PC-3 (cell line): ENCODE measurements at regions not wholly inside any gene's neighbourhood (a gene's known extent, or its start where the extent isn't known, plus 50 kb on each side); places are given as distances from the start of the nearest gene placed in this dataset.

Experiments used
- ATAC-seq: fragments of 200-7000 bp; cut with Tn5 transposase; 2 replicates; pipeline ENCODE4 v1.9.1; 2020; ENCODE audit warnings: mild to moderate bottlenecking, moderate library complexity
- BruUV-seq: library from RNA; stranded (reverse); fragments of 400-500 nt; replicated peaks from 2 replicates; lab custom pipeline; 2021; lab: Mats Ljungman, UMichigan
- CTCF ChIA-PET: fragments of 300-600 bp; sonication (Branson Sonifier 250); formaldehyde crosslinking; loops from one replicate; lab custom pipeline; 2022; ENCODE audit warnings: antibody characterized with exemption; lab: Charles Lee
- POLR2A ChIA-PET: fragments of 300-600 bp; sonication (Branson Sonifier 250); formaldehyde crosslinking; loops from one replicate; lab custom pipeline; 2022; ENCODE audit warnings: antibody characterized with exemption; ENCODE audit not compliant: unreplicated experiment; lab: Charles Lee
- DNase-seq: peaks from one replicate; pipeline ENCODE4 v3.0.0-alpha.2; 2015
- H2AFZ ChIP-seq: fragments of 300-600 bp; sonication (generic); 2 replicates; pipeline ENCODE4 v1.6.0; 2016; ENCODE audit warnings: antibody characterized with exemption, low read length
- H3F3A ChIP-seq: fragments of 300-600 bp; sonication (generic); one replicate; pipeline ENCODE4 v1.6.0; 2017; ENCODE audit warnings: antibody characterized with exemption, low read length, control low read depth, mild to moderate bottlenecking; ENCODE audit not compliant: unreplicated experiment
- H3K27ac ChIP-seq: fragments of 300-600 bp; sonication (generic); 2 replicates; pipeline ENCODE4 v1.5.1; 2016; ENCODE audit warnings: mild to moderate bottlenecking, low read length
- H3K27me3 ChIP-seq: fragments of 300-600 bp; sonication (generic); 2 replicates; pipeline ENCODE4 v1.6.1; 2016; ENCODE audit warnings: low read length, mixed read lengths
- H3K36me3 ChIP-seq: fragments of 300-600 bp; sonication (generic); 2 replicates; pipeline ENCODE4 v1.6.1; 2016; ENCODE audit warnings: low read depth, mixed run types, low read length, mixed read lengths
- H3K4me1 ChIP-seq: fragments of 300-600 bp; sonication (generic); 2 replicates; pipeline ENCODE4 v1.5.1; 2016; ENCODE audit warnings: low read length; ENCODE audit not compliant: insufficient read depth
- H3K4me2 ChIP-seq: fragments of 300-600 bp; sonication (generic); 2 replicates; pipeline ENCODE4 v1.6.0; 2016; ENCODE audit warnings: low read length
- H3K4me3 ChIP-seq: fragments of 300-600 bp; sonication (generic); 2 replicates; pipeline ENCODE4 v1.5.1; 2016; ENCODE audit warnings: mild to moderate bottlenecking, low read length, mixed read lengths
- H3K79me2 ChIP-seq: fragments of 300-600 bp; sonication (generic); 2 replicates; pipeline ENCODE4 v1.6.1; 2017; ENCODE audit warnings: low read length, mixed read lengths
- H3K9ac ChIP-seq: fragments of 300-600 bp; sonication (generic); 2 replicates; pipeline ENCODE4 v1.6.0; 2016; ENCODE audit warnings: mild to moderate bottlenecking, low read length
- H3K9me2 ChIP-seq: fragments of 300-600 bp; sonication (generic); replicated peaks from 2 replicates; pipeline ENCODE4 v1.6.1; 2016; ENCODE audit warnings: mixed run types, low read length, mixed read lengths
- H3K9me3 ChIP-seq: fragments of 300-600 bp; sonication (generic); 2 replicates; pipeline ENCODE4 v1.6.1; 2016; ENCODE audit warnings: low read length, mixed read lengths
- H4K20me1 ChIP-seq: fragments of 300-600 bp; sonication (generic); 2 replicates; pipeline ENCODE4 v1.6.1; 2016; ENCODE audit warnings: low read length, mixed read lengths
- EZH2 ChIP-seq: fragments of 300-600 bp; sonication (generic); IDR thresholded peaks from one replicate; pipeline ENCODE4 v1.6.1; 2017; ENCODE audit warnings: antibody characterized with exemption, mild to moderate bottlenecking, low read length; ENCODE audit not compliant: unreplicated experiment
- EZH2phosphoT487 ChIP-seq: fragments of 300-600 bp; sonication (generic); IDR thresholded peaks from 2 replicates; pipeline ENCODE4 v1.6.1; 2018; ENCODE audit warnings: mild to moderate bottlenecking, antibody characterized with exemption, low read length, borderline replicate concordance
- intact Hi-C: fragments of 100-400 bp; cut with micrococcal nuclease; formaldehyde crosslinking; loops from 2 replicates; pipeline ENCODE4 v1.9.0; 2023
- TF ChIP-seq, protein P1 (sequence below): fragments of 300-600 bp; sonication (generic); conservative IDR thresholded peaks from 2 replicates; pipeline ENCODE4 v1.5.1; 2017; ENCODE audit warnings: antibody characterized with exemption, low read depth, mild to moderate bottlenecking, low read length

DNA sequence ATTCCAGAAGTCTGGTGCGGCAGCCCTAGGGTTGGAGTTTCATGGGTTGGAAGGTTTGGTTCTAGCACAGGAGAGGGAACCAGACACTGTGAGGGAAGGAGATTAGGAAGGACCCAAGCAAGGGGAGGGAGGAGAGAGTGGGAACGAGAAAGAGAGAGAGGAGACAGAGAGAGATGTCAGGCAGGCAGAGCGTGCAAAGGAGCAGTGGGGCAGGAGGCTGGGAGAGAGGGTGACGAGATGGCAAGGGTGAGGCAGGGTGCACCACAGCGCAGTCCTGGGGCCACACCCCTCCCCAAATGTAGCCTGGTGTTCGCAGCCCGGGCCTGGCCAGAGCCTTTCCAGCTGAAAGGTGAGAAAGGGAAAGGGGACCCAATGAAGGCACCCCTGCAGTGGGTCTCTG lies 162.9 kb upstream of the TLE3 start:
- ChIA-PET CTCF (no interaction called here), POLR2A (no interaction called here)
- DNase-seq, result no peak
- no peaks in the 10 kb centered on the region for H3F3A ChIP-seq
- no peaks in the 10 kb centered on the region for H4K20me1 ChIP-seq
- no peak overlapping the region for H2AFZ ChIP-seq
- intact Hi-C loops, result no loop called here
- TF ChIP-seq, protein P1, sequence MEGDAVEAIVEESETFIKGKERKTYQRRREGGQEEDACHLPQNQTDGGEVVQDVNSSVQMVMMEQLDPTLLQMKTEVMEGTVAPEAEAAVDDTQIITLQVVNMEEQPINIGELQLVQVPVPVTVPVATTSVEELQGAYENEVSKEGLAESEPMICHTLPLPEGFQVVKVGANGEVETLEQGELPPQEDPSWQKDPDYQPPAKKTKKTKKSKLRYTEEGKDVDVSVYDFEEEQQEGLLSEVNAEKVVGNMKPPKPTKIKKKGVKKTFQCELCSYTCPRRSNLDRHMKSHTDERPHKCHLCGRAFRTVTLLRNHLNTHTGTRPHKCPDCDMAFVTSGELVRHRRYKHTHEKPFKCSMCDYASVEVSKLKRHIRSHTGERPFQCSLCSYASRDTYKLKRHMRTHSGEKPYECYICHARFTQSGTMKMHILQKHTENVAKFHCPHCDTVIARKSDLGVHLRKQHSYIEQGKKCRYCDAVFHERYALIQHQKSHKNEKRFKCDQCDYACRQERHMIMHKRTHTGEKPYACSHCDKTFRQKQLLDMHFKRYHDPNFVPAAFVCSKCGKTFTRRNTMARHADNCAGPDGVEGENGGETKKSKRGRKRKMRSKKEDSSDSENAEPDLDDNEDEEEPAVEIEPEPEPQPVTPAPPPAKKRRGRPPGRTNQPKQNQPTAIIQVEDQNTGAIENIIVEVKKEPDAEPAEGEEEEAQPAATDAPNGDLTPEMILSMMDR, result no peak
- TF ChIP-seq EZH2 (no peak), EZH2phosphoT487 (no peak)
- H3K4me2 ChIP-seq, result no peak overlapping the region
- no peak overlapping the region for H3K9ac ChIP-seq
- no peak overlapping the region for H3K4me3 ChIP-seq
- no peaks in the 10 kb centered on the region for H3K36me3 ChIP-seq
- H3K27me3 ChIP-seq, result no peaks in the 10 kb centered on the region
- no peak for ATAC-seq
- no peaks in the 10 kb centered on the region for H3K4me1 ChIP-seq
- no peaks in the 10 kb centered on the region for H3K79me2 ChIP-seq
- BruUV-seq, result no TSS peak
- no peaks in the 10 kb centered on the region for H3K9me2 ChIP-seq
- H3K9me3 ChIP-seq, result no peaks in the 10 kb centered on the region
- H3K27ac ChIP-seq, result no peak overlapping the region

DNA sequence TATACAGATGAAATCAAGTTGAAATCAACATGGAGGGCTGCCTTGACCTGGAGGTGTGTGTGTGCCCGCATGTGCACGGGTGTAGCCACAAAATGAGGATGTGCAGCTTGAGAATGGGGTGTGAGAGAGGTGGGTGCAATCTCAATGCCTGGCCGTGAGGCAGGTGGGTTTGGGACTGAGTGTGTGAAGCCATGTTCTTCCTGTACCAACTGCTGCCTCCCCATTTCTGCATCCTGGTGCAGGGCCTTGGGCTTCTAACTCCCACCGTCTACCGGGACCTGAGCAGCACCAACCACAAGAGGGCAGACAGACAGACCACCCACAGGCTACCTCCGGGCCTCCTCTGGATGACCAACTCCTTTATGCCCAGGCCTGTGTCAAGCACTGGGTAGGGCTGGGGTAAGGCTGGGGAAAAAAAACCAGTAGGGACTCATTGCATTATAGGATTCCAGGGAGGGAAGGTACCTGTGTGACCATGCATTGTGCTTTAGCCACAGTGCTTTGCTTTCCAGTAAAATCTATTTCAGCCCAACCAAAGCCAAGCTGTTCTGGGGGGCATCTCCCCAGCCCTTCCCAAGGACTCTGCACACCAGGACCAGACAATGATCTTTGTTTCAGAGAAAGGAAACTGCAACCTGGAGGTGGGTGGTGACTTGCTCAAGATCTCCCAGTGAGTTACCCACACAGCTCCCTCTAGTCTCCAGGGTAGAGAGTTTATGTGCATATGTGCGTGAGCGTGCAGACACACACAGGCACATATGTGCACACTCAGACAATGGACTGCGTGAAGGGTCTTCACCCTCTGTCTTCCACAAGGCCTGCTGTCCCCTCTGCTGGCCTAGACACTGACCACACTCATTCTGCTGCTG lies 162.2 kb upstream of the TLE3 start:
- Histone ChIP-seq H3K9me2 (no peaks in the 10 kb centered on the region), H3K9ac (no peak overlapping the region), H3K9me3 (no peaks in the 10 kb centered on the region), H2AFZ (no peak overlapping the region), H3K27me3 (no peaks in the 10 kb centered on the region), H3F3A (no peaks in the 10 kb centered on the region), H3K4me1 (no peaks in the 10 kb centered on the region), H3K79me2 (no peaks in the 10 kb centered on the region), H3K27ac (no peak overlapping the region), H4K20me1 (no peaks in the 10 kb centered on the region), H3K36me3 (no peaks in the 10 kb centered on the region), H3K4me3 (no peak overlapping the region), H3K4me2 (no peak overlapping the region)
- ChIA-PET POLR2A (no interaction called here), CTCF (no interaction called here)
- no TSS peak for BruUV-seq
- intact Hi-C loops, result no loop called here
- TF ChIP-seq, protein P1, result no peak
- TF ChIP-seq EZH2phosphoT487 (no peak), EZH2 (no peak)
- DNase-seq, result no peak
- no peak; the same call in 1 of the 2 replicates for ATAC-seq

DNA sequence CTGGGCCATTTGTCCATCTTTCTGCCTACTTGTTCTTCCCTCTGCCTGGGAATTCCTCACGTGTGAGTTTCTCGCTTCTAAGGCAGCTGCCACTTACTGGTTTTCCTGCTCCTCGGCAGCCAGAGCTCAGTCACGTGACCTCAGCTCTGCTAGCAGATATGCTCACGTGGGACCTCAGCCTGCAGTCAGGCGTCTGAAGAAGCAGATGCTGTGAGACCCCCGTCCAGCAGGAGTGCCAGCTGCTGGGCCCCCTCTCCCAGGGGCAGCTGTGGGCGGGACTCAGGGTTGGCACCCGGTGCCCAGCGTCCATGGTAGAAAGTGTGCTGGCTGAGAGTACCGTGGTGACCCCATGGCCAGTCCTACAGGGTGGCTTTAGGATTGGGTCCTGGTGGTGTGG lies 161.3 kb upstream of the TLE3 start:
- no TSS peak for BruUV-seq
- Histone ChIP-seq H3K4me3 (no peak overlapping the region), H3K9me2 (no peaks in the 10 kb centered on the region), H3K9ac (no peak overlapping the region), H3K27ac (no peak overlapping the region), H4K20me1 (no peaks in the 10 kb centered on the region), H3K36me3 (no peaks in the 10 kb centered on the region), H3K4me2 (no peak overlapping the region), H3K9me3 (no peaks in the 10 kb centered on the region), H3K4me1 (no peaks in the 10 kb centered on the region), H3K27me3 (0 out of 2 replicates have a peak, but pooled peaks cover 3% of the 10 kb centered on the region), H2AFZ (no peak overlapping the region), H3F3A (no peaks in the 10 kb centered on the region), H3K79me2 (no peaks in the 10 kb centered on the region)
- ATAC-seq, result no peak
- POLR2A ChIA-PET, result no interaction called here
- CTCF ChIA-PET, result no interaction called here
- TF ChIP-seq, protein P1, result no peak
- TF ChIP-seq EZH2phosphoT487, result no peak
- no peak for TF ChIP-seq EZH2
- no peak for DNase-seq
- intact Hi-C loops, result no loop called here
